ACC112 (cell line): ENCODE measurements at regions not wholly inside any gene's neighbourhood (a gene's known extent, or its start where the extent isn't known, plus 50 kb on each side); places are given as distances from the start of the nearest gene placed in this dataset.
"Not testable (repeated sequence)": the region's sequence is repeated elsewhere in the genome, so short reads cannot be mapped to it uniquely, and the experiment has no call there.

Source experiments
- H2AFZ ChIP-seq: fragments of 200-600 bp; sonication (generic); one replicate; pipeline ENCODE4 v1.6.0; 2017; ENCODE audit warnings: antibody characterized with exemption, low read length; ENCODE audit not compliant: unreplicated experiment
- H3K27ac ChIP-seq: fragments of 200-600 bp; sonication (generic); 2 replicates; pipeline ENCODE4 v1.5.1; 2014; ENCODE audit warnings: low read depth, mild to moderate bottlenecking, antibody characterized with exemption, low read length, moderate library complexity
- H3K27me3 ChIP-seq: fragments of 200-600 bp; sonication (generic); 2 replicates; pipeline ENCODE4 v1.6.1; 2014; ENCODE audit warnings: mild to moderate bottlenecking, antibody characterized with exemption, low read length, moderate library complexity, mixed read lengths; ENCODE audit not compliant: insufficient read depth
- H3K36me3 ChIP-seq: fragments of 200-600 bp; sonication (generic); 2 replicates; pipeline ENCODE4 v1.6.1; 2016; ENCODE audit warnings: mild to moderate bottlenecking, antibody characterized with exemption, low read length, moderate library complexity, mixed read lengths; ENCODE audit not compliant: insufficient read depth
- H3K4me1 ChIP-seq: fragments of 200-600 bp; sonication (generic); one replicate; pipeline ENCODE4 v1.6.1; 2016; ENCODE audit warnings: low read length, mixed read lengths; ENCODE audit not compliant: insufficient read depth, unreplicated experiment, control insufficient read depth
- H3K4me3 ChIP-seq: fragments of 200-600 bp; sonication (generic); 2 replicates; pipeline ENCODE4 v1.5.1; 2014; ENCODE audit warnings: mild to moderate bottlenecking, low read depth, low read length
- H3K79me2 ChIP-seq: fragments of 200-600 bp; sonication (generic); one replicate; pipeline ENCODE4 v1.6.0; 2016; ENCODE audit warnings: low read length; ENCODE audit not compliant: control insufficient read depth, unreplicated experiment, insufficient read depth

GRCh38 chr16:86955136-86955855 is 361.9 kb downstream of the C16orf95 start:
- Histone ChIP-seq H3K4me3 (no peak overlapping the region), H3K4me1 (peaks cover 30% of the 10 kb centered on the region), H3K36me3 (no peaks in the 10 kb centered on the region), H3K27ac (no peak overlapping the region), H3K79me2 (no peaks in the 10 kb centered on the region), H2AFZ (no peak overlapping the region), H3K27me3 (no peaks in the 10 kb centered on the region)

GRCh38 chr16:86956437-86956836 is 360.8 kb downstream of the C16orf95 start:
- Histone ChIP-seq H3K79me2 (no peaks in the 10 kb centered on the region), H3K27ac (no peak overlapping the region), H3K36me3 (no peaks in the 10 kb centered on the region), H3K4me3 (no peak overlapping the region), H2AFZ (no peak overlapping the region), H3K4me1 (peaks cover 19% of the 10 kb centered on the region), H3K27me3 (no peaks in the 10 kb centered on the region)

- H3K27ac ChIP-seq, H2AFZ ChIP-seq, H3K4me1 ChIP-seq, H3K4me3 ChIP-seq, H3K27me3 ChIP-seq, H3K79me2 ChIP-seq, H3K36me3 ChIP-seq: not testable (repeated sequence)
Observed at GRCh38 chr16:86957662-86958198, 359.5 kb downstream of the C16orf95 start.

DNA sequence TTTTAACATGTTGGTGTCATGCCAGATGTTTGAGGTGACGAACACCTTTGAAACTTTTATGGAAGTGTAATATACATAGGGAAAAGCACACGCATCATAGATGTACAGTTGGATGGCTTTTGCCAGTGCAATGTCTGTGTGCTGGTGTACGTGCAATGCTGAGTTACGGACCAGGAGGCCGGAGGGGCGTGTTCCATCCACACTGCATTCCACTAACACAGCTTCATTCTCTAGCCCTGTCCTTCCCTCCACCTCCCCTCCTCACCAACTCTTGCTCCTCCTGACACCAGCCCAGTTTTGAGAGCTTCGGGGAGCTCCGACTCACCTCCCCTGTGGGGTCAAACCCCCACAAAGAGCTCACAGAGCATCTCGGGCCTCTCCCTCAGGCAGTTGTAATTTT is 358.8 kb downstream of the C16orf95 start:
- Histone ChIP-seq H3K79me2 (no peaks in the 10 kb centered on the region), H3K27me3 (no peaks in the 10 kb centered on the region)

GRCh38 chr16:86959091-86959651 is 358.0 kb downstream of the C16orf95 start:
- H3K36me3 ChIP-seq: no peaks in the 10 kb centered on the region
- no peak overlapping the region for H3K4me3 ChIP-seq
- no peak overlapping the region for H3K27ac ChIP-seq
- H3K79me2 ChIP-seq: no peaks in the 10 kb centered on the region
- no peaks in the 10 kb centered on the region for H3K27me3 ChIP-seq
- no peak overlapping the region for H2AFZ ChIP-seq
- no peaks in the 10 kb centered on the region for H3K4me1 ChIP-seq

More for the DNA sequence above, 358.8 kb downstream of the C16orf95 start:
- no peak overlapping the region for H3K27ac ChIP-seq
- no peaks in the 10 kb centered on the region for H3K36me3 ChIP-seq
- H3K4me1 ChIP-seq: peaks cover 3% of the 10 kb centered on the region
- no peak overlapping the region for H2AFZ ChIP-seq
- H3K4me3 ChIP-seq: no peak overlapping the region

DNA sequence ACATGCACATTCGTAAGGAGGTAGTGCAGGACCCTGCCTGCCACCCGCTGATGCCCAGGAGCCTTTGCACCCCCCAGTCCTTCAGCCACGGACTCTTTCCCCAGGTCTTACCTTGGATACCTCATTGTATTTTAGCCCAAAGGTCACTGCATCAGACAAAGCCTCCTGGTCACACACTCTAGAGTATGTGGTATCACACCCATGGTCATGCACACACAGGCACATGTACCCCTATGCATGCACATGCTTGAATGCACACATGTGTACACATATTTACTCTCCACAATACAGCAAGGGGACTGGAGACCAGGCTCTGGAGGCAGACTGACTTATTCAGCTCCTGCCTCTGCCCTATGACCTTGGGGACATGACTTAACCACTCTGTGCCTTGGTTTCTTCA is 357.5 kb downstream of the C16orf95 start:
- Histone ChIP-seq H2AFZ (no peak overlapping the region), H3K79me2 (no peaks in the 10 kb centered on the region), H3K27me3 (no peaks in the 10 kb centered on the region), H3K4me1 (no peaks in the 10 kb centered on the region), H3K36me3 (no peaks in the 10 kb centered on the region), H3K4me3 (no peak overlapping the region), H3K27ac (no peak overlapping the region)

DNA sequence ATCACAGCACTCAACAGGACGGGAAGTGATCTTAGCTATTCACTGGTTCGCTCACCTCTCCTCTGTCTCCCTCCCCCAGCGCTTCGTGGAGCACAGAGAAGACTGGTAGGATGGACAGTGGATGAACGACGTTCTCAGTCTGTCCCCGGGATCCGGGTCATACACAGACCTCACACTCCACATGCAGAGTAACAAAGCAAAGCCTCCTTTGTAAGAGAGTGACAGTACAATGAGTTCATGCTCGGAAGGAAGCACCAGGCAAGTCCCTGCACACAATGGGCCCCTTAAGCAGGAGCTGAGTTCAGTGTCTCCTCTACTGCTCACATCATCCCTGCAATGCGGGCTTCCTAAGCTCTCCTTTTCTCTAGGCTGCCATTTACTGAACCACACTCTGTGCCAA is 356.9 kb downstream of the C16orf95 start:
- H3K4me1 ChIP-seq: no peaks in the 10 kb centered on the region
- no peak overlapping the region for H3K27ac ChIP-seq
- H3K4me3 ChIP-seq: no peak overlapping the region
- no peak overlapping the region for H2AFZ ChIP-seq
- no peaks in the 10 kb centered on the region for H3K36me3 ChIP-seq
- no peaks in the 10 kb centered on the region for H3K27me3 ChIP-seq
- H3K79me2 ChIP-seq: no peaks in the 10 kb centered on the region

- Histone ChIP-seq H3K27me3 (no peaks in the 10 kb centered on the region), H2AFZ (no peak overlapping the region), H3K27ac (no peak overlapping the region)
Observed at GRCh38 chr16:86961171-86961601, 356.0 kb downstream of the C16orf95 start.

DNA sequence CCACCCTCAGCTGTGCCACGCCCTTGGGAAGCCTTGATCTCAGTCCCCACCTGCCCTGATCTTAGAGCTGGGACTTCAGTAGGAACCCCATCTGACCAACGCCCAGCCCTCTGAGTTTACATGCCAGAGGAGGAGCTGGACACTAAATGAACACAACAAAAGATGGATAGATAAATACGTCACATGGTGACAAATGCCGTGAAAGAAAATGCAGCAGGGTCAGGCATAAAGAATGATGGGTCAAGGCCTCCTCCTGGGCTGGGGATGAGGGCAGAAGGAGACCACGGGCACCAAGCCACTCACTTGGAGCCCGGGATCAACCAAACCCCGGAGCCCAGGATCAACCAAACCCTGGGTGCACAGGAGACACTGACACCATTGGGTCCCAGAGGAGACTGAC is 354.9 kb downstream of the C16orf95 start:
- no peak overlapping the region for H2AFZ ChIP-seq
- no peak overlapping the region for H3K4me3 ChIP-seq
- no peaks in the 10 kb centered on the region for H3K27me3 ChIP-seq
- H3K4me1 ChIP-seq: no peaks in the 10 kb centered on the region
- no peaks in the 10 kb centered on the region for H3K36me3 ChIP-seq
- H3K27ac ChIP-seq: no peak overlapping the region
- no peaks in the 10 kb centered on the region for H3K79me2 ChIP-seq

More at GRCh38 chr16:86961171-86961601, 356.0 kb downstream of the C16orf95 start:
- H3K36me3 ChIP-seq: no peaks in the 10 kb centered on the region
- H3K4me1 ChIP-seq: no peaks in the 10 kb centered on the region
- no peaks in the 10 kb centered on the region for H3K79me2 ChIP-seq
- no peak overlapping the region for H3K4me3 ChIP-seq

- Histone ChIP-seq H3K27me3 (no peaks in the 10 kb centered on the region), H3K4me3 (no peak overlapping the region), H3K4me1 (no peaks in the 10 kb centered on the region), H3K27ac (no peak overlapping the region), H3K36me3 (no peaks in the 10 kb centered on the region), H2AFZ (no peak overlapping the region), H3K79me2 (no peaks in the 10 kb centered on the region)
Observed at GRCh38 chr16:86962913-86963312, 354.3 kb downstream of the C16orf95 start.
